ENCODE measurements at regions not wholly inside any gene's neighbourhood (a gene's known extent, or its start where the extent isn't known, plus 50 kb on each side); places are given as distances from the start of the nearest gene placed in this dataset.

GRCh38 chr5:39518516-39518915 is 93.7 kb upstream of the DAB2 start:
- H3K4me3 Mint-ChIP-seq = no peak overlapping the region
- no peaks in the 10 kb centered on the region for H3K36me3 Mint-ChIP-seq (ENCODE audit: insufficient read depth)
- peaks cover 2% of the 10 kb centered on the region for H3K27me3 Mint-ChIP-seq (ENCODE audit: low read depth)
- H3K4me1 Mint-ChIP-seq (ENCODE audit: low read depth) = no peaks in the 10 kb centered on the region
- H3K9me3 Mint-ChIP-seq = peaks cover 4% of the 10 kb centered on the region
- DNase-seq = no peak
- ATAC-seq = no peak

GRCh38 chr5:39517800-39518199 is 93.0 kb upstream of the DAB2 start:
- Mint-ChIP-seq H3K9me3 (peaks cover 4% of the 10 kb centered on the region), H3K4me3 (no peak overlapping the region), H3K4me1 (ENCODE audit: low read depth) (no peaks in the 10 kb centered on the region), H3K36me3 (ENCODE audit: insufficient read depth) (no peaks in the 10 kb centered on the region), H3K27me3 (ENCODE audit: low read depth) (peaks cover 2% of the 10 kb centered on the region)
- DNase-seq = no peak
- no peak for ATAC-seq

- H3K4me1 Mint-ChIP-seq (ENCODE audit: low read depth) = no peaks in the 10 kb centered on the region
- H3K27me3 Mint-ChIP-seq (ENCODE audit: low read depth) = peaks cover 2% of the 10 kb centered on the region
- no peak for ATAC-seq
- H3K9me3 Mint-ChIP-seq = no peaks in the 10 kb centered on the region
- no peak for DNase-seq
- no peak overlapping the region for H3K4me3 Mint-ChIP-seq
- no peaks in the 10 kb centered on the region for H3K36me3 Mint-ChIP-seq (ENCODE audit: insufficient read depth)
Observed at GRCh38 chr5:39515881-39516280, 91.1 kb upstream of the DAB2 start.

- H3K9me3 Mint-ChIP-seq = no peaks in the 10 kb centered on the region
- H3K4me3 Mint-ChIP-seq = no peak overlapping the region
- no peaks in the 10 kb centered on the region for H3K4me1 Mint-ChIP-seq (ENCODE audit: low read depth)
- no peak for DNase-seq
- H3K36me3 Mint-ChIP-seq (ENCODE audit: insufficient read depth) = no peaks in the 10 kb centered on the region
- ATAC-seq = no peak
- H3K27me3 Mint-ChIP-seq (ENCODE audit: low read depth) = peaks cover 4% of the 10 kb centered on the region
Observed at GRCh38 chr5:39513236-39513635, 88.5 kb upstream of the DAB2 start.

GRCh38 chr5:39506211-39506610 is 81.4 kb upstream of the DAB2 start:
- DNase-seq = no peak
- Mint-ChIP-seq H3K9me3 (no peaks in the 10 kb centered on the region), H3K27me3 (ENCODE audit: low read depth) (peaks cover 14% of the 10 kb centered on the region), H3K4me3 (no peak overlapping the region), H3K36me3 (ENCODE audit: insufficient read depth) (no peaks in the 10 kb centered on the region), H3K4me1 (ENCODE audit: low read depth) (no peaks in the 10 kb centered on the region)
- no peak for ATAC-seq

- H3K27me3 Mint-ChIP-seq (ENCODE audit: low read depth) = peaks cover 14% of the 10 kb centered on the region
- H3K4me1 Mint-ChIP-seq (ENCODE audit: low read depth) = no peaks in the 10 kb centered on the region
- no peaks in the 10 kb centered on the region for H3K9me3 Mint-ChIP-seq
- no peak for DNase-seq
- ATAC-seq = no peak
- no peak overlapping the region for H3K4me3 Mint-ChIP-seq
- no peaks in the 10 kb centered on the region for H3K36me3 Mint-ChIP-seq (ENCODE audit: insufficient read depth)
Observed at GRCh38 chr5:39505791-39506190, 81.0 kb upstream of the DAB2 start.

- DNase-seq (no peak), ATAC-seq (no peak)
- Mint-ChIP-seq H3K36me3 (ENCODE audit: insufficient read depth) (no peaks in the 10 kb centered on the region), H3K4me1 (ENCODE audit: low read depth) (no peaks in the 10 kb centered on the region), H3K9me3 (no peaks in the 10 kb centered on the region), H3K27me3 (ENCODE audit: low read depth) (peaks cover 16% of the 10 kb centered on the region), H3K4me3 (no peak overlapping the region)
Observed at GRCh38 chr5:39505363-39505762, 80.6 kb upstream of the DAB2 start.

GRCh38 chr5:39503155-39503554 is 78.4 kb upstream of the DAB2 start:
- peaks cover 17% of the 10 kb centered on the region for H3K27me3 Mint-ChIP-seq (ENCODE audit: low read depth)
- H3K9me3 Mint-ChIP-seq = no peaks in the 10 kb centered on the region
- ATAC-seq = no peak
- DNase-seq = no peak
- H3K36me3 Mint-ChIP-seq (ENCODE audit: insufficient read depth) = no peaks in the 10 kb centered on the region
- H3K4me1 Mint-ChIP-seq (ENCODE audit: low read depth) = no peaks in the 10 kb centered on the region
- H3K4me3 Mint-ChIP-seq = no peak overlapping the region

- Mint-ChIP-seq H3K27me3 (ENCODE audit: low read depth) (peaks cover 20% of the 10 kb centered on the region), H3K4me3 (no peak overlapping the region), H3K36me3 (ENCODE audit: insufficient read depth) (no peaks in the 10 kb centered on the region), H3K4me1 (ENCODE audit: low read depth) (no peaks in the 10 kb centered on the region), H3K9me3 (no peaks in the 10 kb centered on the region)
- no peak for DNase-seq
- no peak for ATAC-seq
Observed at GRCh38 chr5:39502704-39503103, 77.9 kb upstream of the DAB2 start.

GRCh38 chr5:39501397-39501796 is 76.6 kb upstream of the DAB2 start:
- no peaks in the 10 kb centered on the region for H3K4me1 Mint-ChIP-seq (ENCODE audit: low read depth)
- H3K36me3 Mint-ChIP-seq (ENCODE audit: insufficient read depth) = no peaks in the 10 kb centered on the region
- H3K9me3 Mint-ChIP-seq = no peaks in the 10 kb centered on the region
- H3K27me3 Mint-ChIP-seq (ENCODE audit: low read depth) = peaks cover 20% of the 10 kb centered on the region
- no peak overlapping the region for H3K4me3 Mint-ChIP-seq
- no peak for DNase-seq
- no peak for ATAC-seq

GRCh38 chr5:39500551-39501175 is 75.9 kb upstream of the DAB2 start:
- no peak for ATAC-seq
- H3K4me3 Mint-ChIP-seq = no peak overlapping the region
- H3K9me3 Mint-ChIP-seq = no peaks in the 10 kb centered on the region
- peaks cover 17% of the 10 kb centered on the region for H3K27me3 Mint-ChIP-seq (ENCODE audit: low read depth)
- H3K36me3 Mint-ChIP-seq (ENCODE audit: insufficient read depth) = no peaks in the 10 kb centered on the region
- DNase-seq = no peak
- H3K4me1 Mint-ChIP-seq (ENCODE audit: low read depth) = no peaks in the 10 kb centered on the region

GRCh38 chr5:39498278-39498952 is 73.6 kb upstream of the DAB2 start:
- Mint-ChIP-seq H3K9me3 (no peaks in the 10 kb centered on the region), H3K36me3 (ENCODE audit: insufficient read depth) (no peaks in the 10 kb centered on the region), H3K4me3 (no peak overlapping the region), H3K27me3 (ENCODE audit: low read depth) (peaks cover 15% of the 10 kb centered on the region), H3K4me1 (ENCODE audit: low read depth) (no peaks in the 10 kb centered on the region)
- DNase-seq (no peak), ATAC-seq (no peak)

- Mint-ChIP-seq H3K4me1 (ENCODE audit: low read depth) (no peaks in the 10 kb centered on the region), H3K4me3 (no peak overlapping the region), H3K27me3 (ENCODE audit: low read depth) (peaks cover 14% of the 10 kb centered on the region), H3K9me3 (no peaks in the 10 kb centered on the region), H3K36me3 (ENCODE audit: insufficient read depth) (no peaks in the 10 kb centered on the region)
- ATAC-seq (no peak), DNase-seq (no peak)
Observed at GRCh38 chr5:39497322-39497721, 72.5 kb upstream of the DAB2 start.

- DNase-seq (no peak), ATAC-seq (no peak)
- H3K36me3 Mint-ChIP-seq (ENCODE audit: insufficient read depth) = no peaks in the 10 kb centered on the region
- H3K9me3 Mint-ChIP-seq = peaks cover 12% of the 10 kb centered on the region
- peaks cover 11% of the 10 kb centered on the region for H3K27me3 Mint-ChIP-seq (ENCODE audit: low read depth)
- no peak overlapping the region for H3K4me3 Mint-ChIP-seq
- no peaks in the 10 kb centered on the region for H3K4me1 Mint-ChIP-seq (ENCODE audit: low read depth)
Observed at GRCh38 chr5:39495227-39495626, 70.4 kb upstream of the DAB2 start.

- peaks cover under 1% of the 10 kb centered on the region for H3K36me3 Mint-ChIP-seq (ENCODE audit: insufficient read depth)
- no peaks in the 10 kb centered on the region for H3K4me1 Mint-ChIP-seq (ENCODE audit: low read depth)
- H3K9me3 Mint-ChIP-seq = peaks cover 16% of the 10 kb centered on the region
- DNase-seq = no peak
- H3K27me3 Mint-ChIP-seq (ENCODE audit: low read depth) = peaks cover 11% of the 10 kb centered on the region
- no peak overlapping the region for H3K4me3 Mint-ChIP-seq
- no peak for ATAC-seq
Observed at GRCh38 chr5:39494534-39494933, 69.8 kb upstream of the DAB2 start.
